HepG2 (cell line): ENCODE measurements at regions not wholly inside any gene's neighbourhood (a gene's known extent, or its start where the extent isn't known, plus 50 kb on each side); places are given as distances from the start of the nearest gene placed in this dataset.

Experiments used
- ATAC-seq: fragments of 200-7000 bp; cut with Tn5 transposase; 3 replicates; pipeline ENCODE4 v1.9.1; 2020; ENCODE audit warnings: mild to moderate bottlenecking, moderate library complexity
- BruUV-seq: library from RNA; stranded (reverse); fragments of 400-500 nt; replicated peaks from 2 replicates; lab custom pipeline; 2021; lab: Mats Ljungman, UMichigan
- CTCF ChIA-PET: fragments of 300-600 bp; formaldehyde crosslinking; extraction: SDS; loops from one replicate; lab custom pipeline; 2021; ENCODE audit warnings: low total read pairs, inconsistent platforms, low intra/inter-chr PET ratio; lab: Yijun Ruan, JAX
- POLR2A ChIA-PET: fragments of 350-600 bp; sonication (Branson Sonifier 250); formaldehyde crosslinking; loops from one replicate; lab custom pipeline; 2020; ENCODE audit warnings: antibody characterized with exemption, inconsistent platforms; lab: Yijun Ruan, JAX
- DNase-seq: peaks from one replicate; pipeline ENCODE4 v3.0.0-alpha.2; 2015; ENCODE audit warnings: low spot score
- FAIRE-seq: peaks from 3 replicates; lab custom pipeline; 2011; peaks lifted over from hg19 to GRCh38; lab: Jason Lieb, UNC
- H2AFZ ChIP-seq: one replicate; pipeline ENCODE4 v1.6.1; 2011; ENCODE audit warnings: low read length, inconsistent platforms
- H3K27ac ChIP-seq: fragments of 300-600 bp; 3 replicates; pipeline ENCODE4 v1.8.0; 2011; ENCODE audit warnings: mixed run types, mild to moderate bottlenecking, mixed read lengths, low read length, inconsistent platforms; ENCODE audit not compliant: insufficient read depth; ENCODE audit errors: extremely low read length
- H3K27me3 ChIP-seq, 2 experiments: fragments of 200-600 bp in 1 of 2; 2 replicates in 1 of 2; 3 replicates in 1 of 2; pipeline versions ENCODE4 v1.6.0 to v1.8.0; 2011; ENCODE audit warnings: low read length in 2 of 2, mild to moderate bottlenecking in 2 of 2, moderate library complexity in 2 of 2, inconsistent platforms in 1 of 2; ENCODE audit not compliant: insufficient read depth in 2 of 2, control insufficient read depth in 1 of 2
- H3K36me3 ChIP-seq, 2 experiments: fragments of 200-600 bp in 1 of 2; replicated peaks in 1 of 2; 2 replicates in 1 of 2; 3 replicates in 1 of 2; pipeline versions ENCODE4 v1.5.1 to v1.8.0; 2011; ENCODE audit warnings: low read length in 2 of 2, inconsistent platforms in 1 of 2; ENCODE audit not compliant: insufficient read depth in 2 of 2, control insufficient read depth in 1 of 2
- H3K4me1 ChIP-seq: 2 replicates; pipeline ENCODE4 v1.5.1; 2012; ENCODE audit warnings: low read length, inconsistent platforms; ENCODE audit not compliant: insufficient read depth
- H3K4me2 ChIP-seq: 2 replicates; pipeline ENCODE4 v1.6.0; 2011; ENCODE audit warnings: low read depth, low read length, inconsistent platforms
- H3K4me3 ChIP-seq, 3 experiments: fragments of 200-600 bp in 1 of 3; sonication (generic), shearing (Covaris generic) in 1 of 3; replicated peaks in 1 of 3; 2 replicates each; pipeline ENCODE4 v1.5.1; 2011 to 2016; ENCODE audit warnings: low read length in 3 of 3, inconsistent platforms in 2 of 3, low read depth in 2 of 3, mild to moderate bottlenecking in 2 of 3, control low read depth in 1 of 3, mixed read lengths in 1 of 3; ENCODE audit not compliant: insufficient read depth in 1 of 3
- H3K79me2 ChIP-seq: one replicate; pipeline ENCODE4 v1.6.1; 2011; ENCODE audit warnings: low read length, inconsistent platforms; ENCODE audit not compliant: insufficient read depth
- H3K9ac ChIP-seq: 2 replicates; pipeline ENCODE4 v1.6.0; 2011; ENCODE audit warnings: mild to moderate bottlenecking, low read depth, low read length, inconsistent platforms; ENCODE audit not compliant: insufficient read depth
- H3K9me3 ChIP-seq: 2 replicates; pipeline ENCODE4 v1.5.1; 2012; ENCODE audit warnings: mild to moderate bottlenecking, low read length
- H4K20me1 ChIP-seq: 2 replicates; pipeline ENCODE4 v1.6.0; 2011; ENCODE audit warnings: inconsistent platforms, mild to moderate bottlenecking, low read length, moderate library complexity; ENCODE audit not compliant: insufficient read depth
- EZH2 ChIP-seq: conservative IDR thresholded peaks from 2 replicates; pipeline ENCODE4 v1.6.1; 2012; ENCODE audit warnings: mild to moderate bottlenecking, low read depth, low read length, moderate library complexity
- HES4 ChIP-seq: sonication (generic); formaldehyde crosslinking; IDR thresholded peaks from 2 replicates; pipeline ENCODE4 v1.9.0; 2021; ENCODE audit warnings: mild to moderate bottlenecking, missing genetic modification reagents, borderline replicate concordance
- NCOA1 ChIP-seq: sonication (generic); formaldehyde crosslinking; IDR thresholded peaks from 2 replicates; pipeline ENCODE4 v1.9.0; 2021; ENCODE audit warnings: missing genetic modification reagents
- NFKBIZ ChIP-seq: IDR thresholded peaks from 2 replicates; pipeline ENCODE4 v1.6.1; 2018; ENCODE audit warnings: missing genetic modification reagents, missing compliant biosample characterization
- NFYC ChIP-seq: IDR thresholded peaks from 2 replicates; pipeline ENCODE4 v1.6.1; 2016; ENCODE audit warnings: missing genetic modification reagents, missing compliant biosample characterization
- ZBTB3 ChIP-seq: sonication (generic); formaldehyde crosslinking; IDR thresholded peaks from 2 replicates; pipeline ENCODE4 v1.4.0; 2020; ENCODE audit warnings: low read depth, mild to moderate bottlenecking, moderate library complexity, missing genetic modification reagents, borderline replicate concordance
- ZNF431 ChIP-seq: sonication (generic); formaldehyde crosslinking; IDR thresholded peaks from 2 replicates; pipeline ENCODE4 v1.9.0; 2022; ENCODE audit warnings: missing genetic modification reagents, low read depth, mild to moderate bottlenecking, borderline replicate concordance
- WGBS: methylation state at CpG from one replicate; pipeline ENCODE4 v1.1.6; 2017; ENCODE audit warnings: low lambda C conversion rate; 5-methylcytosine and 5-hydroxymethylcytosine counted together
- in situ Hi-C: cut with HindIII; loops from 2 replicates; pipeline ENCODE4 v1.10.0; 2017; ENCODE audit warnings: low pct_unique_long_range_greater_than_20kb; ENCODE audit not compliant: extremely low pct_ligation_motif_present
- intact Hi-C: fragments of 100-400 bp; cut with micrococcal nuclease; formaldehyde crosslinking; loops from one replicate; pipeline ENCODE4 v1.10.0; 2022; ENCODE audit not compliant: unreplicated experiment
- TF ChIP-seq, protein P1 (sequence below): sonication (generic); formaldehyde crosslinking; IDR thresholded peaks from 2 replicates; pipeline ENCODE4 v1.8.0; 2022; ENCODE audit warnings: mild to moderate bottlenecking, missing genetic modification reagents, moderate library complexity
- TF ChIP-seq, protein P2 (sequence below): sonication (generic); formaldehyde crosslinking; IDR thresholded peaks from 2 replicates; pipeline ENCODE4 v1.4.0; 2020; ENCODE audit warnings: missing genetic modification reagents, borderline replicate concordance

DNA sequence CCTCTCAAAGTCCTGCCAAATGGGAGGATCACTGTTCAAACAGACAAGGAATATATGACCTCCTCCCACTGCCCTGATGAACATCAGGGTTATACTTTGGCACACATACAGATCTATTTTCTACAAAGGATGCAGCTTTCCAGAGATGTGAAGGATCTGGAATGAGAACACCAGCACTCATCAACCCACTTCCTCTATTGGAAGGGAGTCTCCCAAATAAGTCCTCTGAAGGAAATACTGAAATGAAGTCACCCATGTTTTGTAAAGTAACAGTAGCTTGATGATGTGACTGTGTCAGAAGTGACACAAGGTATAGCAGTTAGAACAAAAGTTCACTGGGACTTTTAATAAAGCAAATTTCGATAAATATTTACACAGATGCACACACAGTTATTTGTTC is 104.9 kb downstream of the OGFRL1 start:
- no peak overlapping the region for H3K27ac ChIP-seq
- intact Hi-C loops: no loop called here
- H3K9ac ChIP-seq: no peak overlapping the region
- ATAC-seq: no peak
- in situ Hi-C loops: loop anchor here (25.0 kb wide), 1 partner anchor 694 kb away; no protein-coding TSS in a partner anchor
- no peaks in the 10 kb centered on the region for H3K27me3 ChIP-seq
- H3K36me3 ChIP-seq: no peaks in the 10 kb centered on the region
- no peaks in the 10 kb centered on the region for H3K4me1 ChIP-seq
- 0% methylated on average over 1 of the region's 1 CpG for WGBS
- FAIRE-seq: no peak
- no peaks in the 10 kb centered on the region for H4K20me1 ChIP-seq
- POLR2A ChIA-PET: no interaction called here
- BruUV-seq: no TSS peak
- no peak for TF ChIP-seq ZNF431 (CRISPR knock-in tag)
- no peak for TF ChIP-seq HES4 (CRISPR knock-in tag)
- no peak for TF ChIP-seq ZBTB3 (CRISPR knock-in tag)
- TF ChIP-seq, protein P1, sequence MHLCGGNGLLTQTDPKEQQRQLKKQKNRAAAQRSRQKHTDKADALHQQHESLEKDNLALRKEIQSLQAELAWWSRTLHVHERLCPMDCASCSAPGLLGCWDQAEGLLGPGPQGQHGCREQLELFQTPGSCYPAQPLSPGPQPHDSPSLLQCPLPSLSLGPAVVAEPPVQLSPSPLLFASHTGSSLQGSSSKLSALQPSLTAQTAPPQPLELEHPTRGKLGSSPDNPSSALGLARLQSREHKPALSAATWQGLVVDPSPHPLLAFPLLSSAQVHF (CRISPR knock-in tag): no peak
- TF ChIP-seq NFKBIZ: no peak
- no peak for TF ChIP-seq NCOA1
- no peak for TF ChIP-seq NFYC (CRISPR knock-in tag)
- TF ChIP-seq, protein P2, sequence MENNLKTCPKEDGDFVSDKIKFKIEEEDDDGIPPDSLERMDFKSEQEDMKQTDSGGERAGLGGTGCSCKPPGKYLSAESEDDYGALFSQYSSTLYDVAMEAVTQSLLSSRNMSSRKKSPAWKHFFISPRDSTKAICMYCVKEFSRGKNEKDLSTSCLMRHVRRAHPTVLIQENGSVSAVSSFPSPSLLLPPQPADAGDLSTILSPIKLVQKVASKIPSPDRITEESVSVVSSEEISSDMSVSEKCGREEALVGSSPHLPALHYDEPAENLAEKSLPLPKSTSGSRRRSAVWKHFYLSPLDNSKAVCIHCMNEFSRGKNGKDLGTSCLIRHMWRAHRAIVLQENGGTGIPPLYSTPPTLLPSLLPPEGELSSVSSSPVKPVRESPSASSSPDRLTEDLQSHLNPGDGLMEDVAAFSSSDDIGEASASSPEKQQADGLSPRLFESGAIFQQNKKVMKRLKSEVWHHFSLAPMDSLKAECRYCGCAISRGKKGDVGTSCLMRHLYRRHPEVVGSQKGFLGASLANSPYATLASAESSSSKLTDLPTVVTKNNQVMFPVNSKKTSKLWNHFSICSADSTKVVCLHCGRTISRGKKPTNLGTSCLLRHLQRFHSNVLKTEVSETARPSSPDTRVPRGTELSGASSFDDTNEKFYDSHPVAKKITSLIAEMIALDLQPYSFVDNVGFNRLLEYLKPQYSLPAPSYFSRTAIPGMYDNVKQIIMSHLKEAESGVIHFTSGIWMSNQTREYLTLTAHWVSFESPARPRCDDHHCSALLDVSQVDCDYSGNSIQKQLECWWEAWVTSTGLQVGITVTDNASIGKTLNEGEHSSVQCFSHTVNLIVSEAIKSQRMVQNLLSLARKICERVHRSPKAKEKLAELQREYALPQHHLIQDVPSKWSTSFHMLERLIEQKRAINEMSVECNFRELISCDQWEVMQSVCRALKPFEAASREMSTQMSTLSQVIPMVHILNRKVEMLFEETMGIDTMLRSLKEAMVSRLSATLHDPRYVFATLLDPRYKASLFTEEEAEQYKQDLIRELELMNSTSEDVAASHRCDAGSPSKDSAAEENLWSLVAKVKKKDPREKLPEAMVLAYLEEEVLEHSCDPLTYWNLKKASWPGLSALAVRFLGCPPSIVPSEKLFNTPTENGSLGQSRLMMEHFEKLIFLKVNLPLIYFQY: no peak
- TF ChIP-seq EZH2: no peak
- H2AFZ ChIP-seq: no peak overlapping the region
- no peak overlapping the region for H3K4me3 ChIP-seq
- DNase-seq: no peak
- CTCF ChIA-PET: no interaction called here
- no peaks in the 10 kb centered on the region for H3K9me3 ChIP-seq
- H3K79me2 ChIP-seq: no peaks in the 10 kb centered on the region
- H3K4me2 ChIP-seq: no peak overlapping the region
